ENCODE measurements at regions not wholly inside any gene's neighbourhood (a gene's known extent, or its start where the extent isn't known, plus 50 kb on each side); places are given as distances from the start of the nearest gene placed in this dataset.

GRCh38 chr12:114783089-114783618 is 99.2 kb upstream of the TBX3 start:
- TF ChIP-seq CEBPB (IDR thresholded peaks at IDR 0.05) (no peak), YY1 (IDR thresholded peaks at IDR 0.05; ENCODE audit: low read depth) (no peak), EGR1 (IDR thresholded peaks at IDR 0.05) (no peak), FOXM1 (IDR thresholded peaks at IDR 0.05; ENCODE audit: borderline replicate concordance, low read depth) (no peak), REST (IDR thresholded peaks at IDR 0.05; ENCODE audit: low read depth) (no peak), TAF1 (IDR thresholded peaks at IDR 0.05; ENCODE audit: low read depth) (no peak)
